GM18511 (cell line): ENCODE measurements at regions not wholly inside any gene's neighbourhood (a gene's known extent, or its start where the extent isn't known, plus 50 kb on each side); places are given as distances from the start of the nearest gene placed in this dataset.

Experiments
- ATAC-seq: cut with Tn5 transposase; IDR thresholded peaks from one replicate; pipeline ENCODE4 v1.9.1; 2021; ENCODE audit warnings: mild to moderate bottlenecking, moderate library complexity; ENCODE audit not compliant: unreplicated experiment

DNA sequence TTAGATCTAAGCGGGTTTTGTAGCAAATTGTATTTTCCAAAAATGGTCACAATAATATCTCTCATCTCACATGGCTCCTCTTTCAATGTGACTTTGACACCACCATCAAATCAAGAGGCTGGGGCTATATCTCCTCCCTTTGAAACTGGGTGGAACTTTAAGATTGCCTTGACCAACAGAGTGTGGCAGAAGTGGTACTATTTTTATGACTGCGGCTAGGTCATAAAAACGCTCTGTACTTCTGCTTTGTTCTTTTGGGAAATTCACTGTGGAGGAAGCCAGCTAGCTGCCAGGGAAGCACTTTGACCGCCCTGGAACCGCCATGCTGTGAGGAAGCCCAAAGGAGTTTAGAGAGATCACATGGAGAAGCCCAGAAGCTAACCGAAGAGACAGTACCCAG, 50.7 kb upstream of the ACOT11 start:
- no peak for ATAC-seq

DNA sequence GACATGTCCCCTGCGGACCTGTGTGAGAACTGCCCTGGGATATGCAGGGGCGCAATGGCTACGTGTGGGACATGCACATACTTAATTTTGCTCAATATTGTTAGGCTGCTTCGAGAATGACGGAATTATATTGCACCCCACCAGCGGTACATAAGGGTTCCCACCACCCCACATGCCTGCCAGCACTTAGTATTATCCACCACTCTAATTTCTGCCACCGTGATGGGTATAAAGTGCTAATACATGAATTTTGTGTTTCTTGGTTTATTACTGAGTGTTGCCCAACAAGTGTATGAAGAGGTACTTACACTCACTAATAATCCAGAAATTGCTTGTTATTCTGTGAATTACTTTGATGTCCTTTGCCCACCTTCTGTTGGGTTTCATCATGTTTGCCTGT, 52.1 kb upstream of the ACOT11 start:
- no peak for ATAC-seq

GRCh38 chr1:54493608-54494007, 54.4 kb upstream of the ACOT11 start:
- ATAC-seq = no peak

- no peak for ATAC-seq
These were observed 57.4 kb upstream of the ACOT11 start for GRCh38 chr1:54490361-54491248.

GRCh38 chr1:54489627-54490250, 58.3 kb upstream of the ACOT11 start:
- no peak for ATAC-seq

DNA sequence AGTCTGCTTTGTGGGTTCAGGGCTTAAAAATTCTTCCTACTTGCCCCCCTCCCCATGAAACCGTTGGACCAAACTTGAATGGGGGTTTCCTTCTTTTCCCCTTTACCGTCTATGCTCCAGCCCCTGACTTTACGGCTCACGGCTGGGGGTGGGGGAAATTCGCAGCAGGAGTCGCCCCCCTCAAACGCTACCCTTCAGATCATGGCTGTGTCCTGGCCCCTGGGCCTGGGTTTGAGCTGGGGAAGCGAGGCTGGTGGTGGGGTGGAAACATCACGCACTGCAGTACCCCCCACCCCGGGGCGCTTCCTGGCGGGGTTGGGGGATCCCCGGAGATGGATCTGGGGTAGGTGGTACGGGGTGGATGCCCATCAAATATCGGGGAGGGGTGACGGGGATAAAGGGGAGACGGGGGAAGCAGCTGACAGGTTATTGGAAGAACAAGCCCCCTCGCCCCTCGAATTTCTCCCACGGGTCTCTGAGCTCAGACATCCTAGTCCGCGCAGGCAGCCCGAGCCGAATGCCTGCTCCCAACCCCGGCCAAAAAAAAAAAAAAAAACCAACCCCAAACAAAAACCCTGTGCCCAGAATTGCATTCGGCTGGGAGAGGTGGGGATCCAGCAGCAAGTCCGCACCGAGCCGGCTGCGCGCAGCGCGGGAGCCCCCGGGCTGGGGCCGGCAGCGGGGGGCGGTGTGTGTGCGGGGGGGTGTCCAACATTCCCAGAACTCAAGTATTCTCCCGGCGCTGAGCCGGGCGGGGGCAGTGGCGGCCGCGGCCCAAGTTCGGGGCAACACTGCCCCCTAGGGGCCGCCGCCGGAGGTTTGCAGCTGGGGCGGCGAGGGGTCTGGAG, 59.0 kb upstream of the ACOT11 start:
- peak; percentile 77 for ATAC-seq

DNA sequence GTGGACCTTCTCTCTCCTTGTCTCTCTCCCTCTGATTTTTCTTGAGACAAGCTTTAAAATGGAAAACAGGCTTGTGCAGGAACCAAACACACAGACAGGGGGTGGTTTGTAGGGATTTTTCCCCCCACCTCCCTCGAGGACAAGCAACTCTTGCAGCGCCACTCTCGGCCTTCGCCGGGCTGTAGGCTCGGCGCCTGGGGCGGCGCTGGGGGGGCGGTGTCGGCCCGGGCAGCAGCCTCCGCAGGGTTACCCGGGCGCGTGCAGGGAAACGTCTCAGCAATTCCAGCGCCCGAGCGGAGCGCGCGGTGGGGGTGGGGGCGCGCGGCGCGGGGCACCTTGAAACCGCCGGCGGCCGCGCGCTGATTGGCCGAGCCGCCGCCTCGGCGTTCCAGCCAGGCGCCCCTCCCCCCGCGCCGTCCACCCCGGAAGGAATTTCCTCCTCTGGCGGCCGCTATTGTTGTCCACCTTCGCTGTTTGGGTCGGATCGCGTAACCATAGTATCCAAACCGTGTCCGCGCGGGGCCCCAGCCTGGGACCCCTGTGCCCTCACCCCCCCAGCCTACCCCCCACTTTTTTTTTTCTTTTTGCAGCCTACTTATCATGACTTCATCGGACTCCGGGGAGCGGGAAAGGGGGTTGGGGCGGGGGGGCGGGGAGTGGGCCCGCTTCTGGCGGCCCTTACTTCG, 59.8 kb upstream of the ACOT11 start:
- ATAC-seq = peak; percentile 56

GRCh38 chr1:54487571-54488050, 60.4 kb upstream of the ACOT11 start:
- ATAC-seq = no peak

GRCh38 chr1:54486907-54487306, 61.1 kb upstream of the ACOT11 start:
- no peak for ATAC-seq

- no peak for ATAC-seq
These were observed 62.6 kb upstream of the ACOT11 start for GRCh38 chr1:54485416-54485815.

- no peak for ATAC-seq
These were observed 64.1 kb upstream of the ACOT11 start for GRCh38 chr1:54483875-54484437.

DNA sequence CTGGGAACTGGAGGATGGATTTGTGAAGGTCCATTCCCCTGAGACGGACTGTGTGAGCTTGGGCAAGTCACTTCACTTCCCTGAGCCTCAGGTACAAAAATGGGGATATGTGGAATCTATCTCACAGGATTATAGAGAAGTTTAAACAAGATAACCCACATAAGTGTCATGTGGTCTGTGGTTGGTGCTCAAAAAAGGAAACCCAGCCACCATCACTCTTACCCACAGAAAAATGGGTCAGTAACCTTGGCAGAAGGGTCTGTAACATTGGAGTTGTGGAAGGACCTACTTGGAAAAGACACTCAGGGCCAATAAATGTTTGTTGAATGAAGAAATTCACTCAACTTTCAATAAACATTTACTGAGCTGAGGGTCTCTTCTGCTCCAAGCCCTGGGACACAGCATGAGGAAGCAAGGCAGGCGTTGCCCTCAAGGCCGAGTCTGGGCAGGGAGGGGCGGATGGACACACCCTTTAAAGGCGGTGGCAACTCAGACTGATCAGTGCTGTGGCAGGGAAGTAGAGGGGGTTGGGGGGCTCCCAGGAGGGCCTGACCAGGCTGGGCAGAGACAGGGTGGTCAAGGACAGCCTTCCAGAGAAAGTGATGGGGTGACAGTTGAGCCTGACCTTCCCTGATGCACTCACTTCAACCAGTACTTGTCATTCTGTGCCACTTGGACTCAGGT, 66.7 kb upstream of the ACOT11 start:
- ATAC-seq = no peak

- ATAC-seq = no peak
These were observed 67.5 kb upstream of the ACOT11 start for GRCh38 chr1:54480525-54480848.

- ATAC-seq = no peak
These were observed 68.0 kb upstream of the ACOT11 start for GRCh38 chr1:54479841-54480524.

- no peak for ATAC-seq
These were observed 68.8 kb upstream of the ACOT11 start for GRCh38 chr1:54479251-54479650.

DNA sequence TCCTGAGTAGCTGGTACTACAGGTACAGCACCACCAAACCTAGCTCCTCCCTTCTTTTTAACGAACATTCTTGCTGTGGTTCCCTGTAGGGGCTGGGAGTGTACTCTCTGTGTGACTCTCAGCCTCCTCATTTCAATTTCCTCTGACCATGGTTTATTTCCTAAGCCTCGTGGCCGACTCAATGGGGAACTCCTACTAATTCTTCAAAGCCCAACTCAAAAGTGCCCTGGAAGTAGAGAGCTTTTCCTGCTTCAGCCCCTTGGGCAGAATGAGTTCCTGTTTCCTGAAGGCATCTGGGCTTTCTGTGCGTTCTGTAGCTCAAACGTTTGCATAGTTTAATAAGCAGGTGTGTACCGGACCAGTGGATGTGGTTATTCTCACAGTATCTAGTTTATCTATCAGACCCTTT, 70.9 kb upstream of the ACOT11 start:
- ATAC-seq = no peak

DNA sequence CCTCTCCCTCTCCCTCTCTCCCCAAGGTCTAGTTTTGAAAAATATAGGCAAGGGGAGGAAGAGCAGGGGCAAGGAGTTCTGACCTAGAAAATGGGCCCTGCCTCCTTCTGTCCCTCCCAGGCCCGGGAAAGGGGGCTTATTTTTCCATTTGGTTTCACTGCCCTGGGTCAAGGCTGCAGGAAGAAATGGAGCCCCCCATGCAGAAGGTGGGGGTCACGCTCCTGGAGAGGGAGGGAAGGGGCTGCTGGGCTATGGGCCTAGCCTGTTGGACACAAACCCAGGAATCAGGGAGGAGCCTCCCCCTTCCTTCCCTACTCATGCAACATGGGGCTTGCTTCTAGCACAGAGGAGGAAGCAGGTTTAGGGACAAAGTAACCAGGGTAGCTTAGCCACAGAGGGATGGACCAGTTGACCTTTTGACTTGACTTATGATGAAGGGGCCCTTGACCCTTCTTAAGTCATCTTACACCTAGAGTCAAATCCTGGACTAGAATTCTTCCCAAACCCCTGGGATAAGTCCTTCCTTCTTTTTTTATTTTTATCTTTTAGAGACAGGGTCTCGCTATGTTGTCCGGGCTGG, 70.4 kb upstream of the SSBP3 start:
- no peak for ATAC-seq

DNA sequence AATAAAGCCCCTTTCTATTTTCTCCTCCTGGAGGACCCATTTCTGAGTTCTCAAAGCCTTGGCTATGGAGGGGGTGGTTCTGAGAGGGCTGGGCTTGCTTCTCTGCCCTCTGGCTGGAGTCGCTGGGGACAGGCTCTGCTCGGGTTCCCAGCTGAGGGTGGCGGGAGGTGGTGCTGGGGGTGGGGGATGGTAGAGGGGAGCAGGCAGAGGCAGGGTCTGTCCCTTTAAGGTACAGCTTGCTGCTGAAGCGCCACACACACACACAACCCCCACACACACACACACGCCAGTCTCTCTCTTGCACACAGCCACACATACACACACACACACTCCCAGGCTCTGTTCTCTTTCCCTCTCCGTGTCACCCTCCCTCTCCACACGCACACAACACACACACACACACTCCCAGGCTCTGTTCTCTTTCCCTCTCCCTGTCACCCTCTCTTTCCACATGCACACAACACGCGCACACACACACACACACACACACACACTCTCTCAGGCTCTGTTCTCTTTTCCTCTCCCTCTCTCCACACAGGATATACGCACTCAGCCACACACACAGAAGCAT, 69.8 kb upstream of the SSBP3 start:
- no peak for ATAC-seq
